ENCODE measurements at regions not wholly inside any gene's neighbourhood (a gene's known extent, or its start where the extent isn't known, plus 50 kb on each side); places are given as distances from the start of the nearest gene placed in this dataset.

- H3K4me2 ChIP-seq: no peak overlapping the region
- H3K9me3 ChIP-seq (ENCODE audit: low read depth): no peaks in the 10 kb centered on the region
- WGBS (ENCODE audit: low lambda C conversion rate, missing lambda C conversion rate): 86% methylated on average over 3 of the region's 3 CpGs
- H3K9me2 ChIP-seq (replicated peaks; ENCODE audit: insufficient read depth): no peaks in the 10 kb centered on the region
- H3K4me1 ChIP-seq (ENCODE audit: insufficient read depth): no peaks in the 10 kb centered on the region
- H3K27me3 ChIP-seq: peaks cover 2% of the 10 kb centered on the region
- H4K20me1 ChIP-seq (ENCODE audit: insufficient read depth, poor library complexity, severe bottlenecking): no peaks in the 10 kb centered on the region
- H2AFZ ChIP-seq: no peak overlapping the region
- TF ChIP-seq CTCF (IDR thresholded peaks at IDR 0.05; ENCODE audit: poor library complexity) (no peak), EZH2 (IDR thresholded peaks at IDR 0.05; ENCODE audit: borderline replicate concordance) (no peak), EZH2phosphoT487 (IDR thresholded peaks at IDR 0.05; ENCODE audit: low read depth, severe bottlenecking, unreplicated experiment) (no peak)
- no peak overlapping the region for H3K4me3 ChIP-seq
- DNase-seq (ENCODE audit: low spot score): no peak
- no peaks in the 10 kb centered on the region for H3K79me2 ChIP-seq
- H3K27ac ChIP-seq: no peak overlapping the region
- no peaks in the 10 kb centered on the region for H3K36me3 ChIP-seq (replicated peaks; ENCODE audit: insufficient read depth, low read depth)
These were observed 67.1 kb upstream of the SH3PXD2B start for GRCh38 chr5:172521338-172521932.

GRCh38 chr5:172511952-172512351 is 57.6 kb upstream of the SH3PXD2B start:
- Histone ChIP-seq H4K20me1 (ENCODE audit: insufficient read depth, poor library complexity, severe bottlenecking) (no peaks in the 10 kb centered on the region), H3K4me2 (no peak overlapping the region), H3K4me3 (no peak overlapping the region), H3K4me1 (ENCODE audit: insufficient read depth) (no peaks in the 10 kb centered on the region), H3K9me3 (ENCODE audit: low read depth) (no peaks in the 10 kb centered on the region), H2AFZ (no peak overlapping the region), H3K27ac (no peak overlapping the region), H3K27me3 (peaks cover 5% of the 10 kb centered on the region), H3K79me2 (no peaks in the 10 kb centered on the region), H3K9me2 (replicated peaks; ENCODE audit: insufficient read depth) (no peaks in the 10 kb centered on the region), H3K36me3 (replicated peaks; ENCODE audit: insufficient read depth, low read depth) (no peaks in the 10 kb centered on the region)
- no peak for DNase-seq (ENCODE audit: low spot score)
- TF ChIP-seq EZH2 (IDR thresholded peaks at IDR 0.05; ENCODE audit: borderline replicate concordance): no peak
- TF ChIP-seq CTCF (IDR thresholded peaks at IDR 0.05; ENCODE audit: poor library complexity): no peak
- no peak for TF ChIP-seq EZH2phosphoT487 (IDR thresholded peaks at IDR 0.05; ENCODE audit: low read depth, severe bottlenecking, unreplicated experiment)

- no peak overlapping the region for H3K4me3 ChIP-seq
- no peak for DNase-seq (ENCODE audit: low spot score)
- no peak overlapping the region for H3K4me2 ChIP-seq
- 63% methylated on average over 8 of the region's 8 CpGs for WGBS (ENCODE audit: low lambda C conversion rate, missing lambda C conversion rate)
- no peaks in the 10 kb centered on the region for H3K9me3 ChIP-seq (ENCODE audit: low read depth)
- H3K27ac ChIP-seq: no peak overlapping the region
- H3K9me2 ChIP-seq (replicated peaks; ENCODE audit: insufficient read depth): no peaks in the 10 kb centered on the region
- H3K36me3 ChIP-seq (replicated peaks; ENCODE audit: insufficient read depth, low read depth): no peaks in the 10 kb centered on the region
- H3K4me1 ChIP-seq (ENCODE audit: insufficient read depth): peaks cover under 1% of the 10 kb centered on the region
- no peaks in the 10 kb centered on the region for H4K20me1 ChIP-seq (ENCODE audit: insufficient read depth, poor library complexity, severe bottlenecking)
- H3K27me3 ChIP-seq: no peaks in the 10 kb centered on the region
- no peak overlapping the region for H2AFZ ChIP-seq
- H3K79me2 ChIP-seq: no peaks in the 10 kb centered on the region
- TF ChIP-seq EZH2phosphoT487 (IDR thresholded peaks at IDR 0.05; ENCODE audit: low read depth, severe bottlenecking, unreplicated experiment) (no peak), CTCF (IDR thresholded peaks at IDR 0.05; ENCODE audit: poor library complexity) (no peak), EZH2 (IDR thresholded peaks at IDR 0.05; ENCODE audit: borderline replicate concordance) (no peak)
These were observed 55.1 kb upstream of the SH3PXD2B start for GRCh38 chr5:172509405-172509781.
